Left renal cortex interstitium (tissue), 4 donors: ENCODE measurements at regions not wholly inside any gene's neighbourhood (a gene's known extent, or its start where the extent isn't known, plus 50 kb on each side); places are given as distances from the start of the nearest gene placed in this dataset.
"Not testable (repeated sequence)": the region's sequence is repeated elsewhere in the genome, so short reads cannot be mapped to it uniquely, and the experiment has no call there.

Experiments used
- DNase-seq, 4 donors: peaks; one replicate each; pipeline ENCODE4 v3.0.0-alpha.2; 2013; ENCODE audit warnings: low read depth in 4 of 4, low spot score in 2 of 4, missing footprints in 1 of 4

- DNase-seq, result no peak
Measured at GRCh38 chr10:31121757-31122577, 90.3 kb upstream of the ZNF438 start.

- DNase-seq, result no peak
Measured at GRCh38 chr10:31123946-31124345, 92.3 kb upstream of the ZNF438 start.

GRCh38 chr10:31124852-31125251, 93.2 kb upstream of the ZNF438 start:
- no peak for DNase-seq

GRCh38 chr10:31125789-31126188, 94.1 kb upstream of the ZNF438 start:
- DNase-seq, result no peak

- no peak for DNase-seq
Measured at GRCh38 chr10:31126593-31126992, 94.9 kb upstream of the ZNF438 start.

- DNase-seq, result no peak
Measured at GRCh38 chr10:31128536-31128935, 96.9 kb upstream of the ZNF438 start.

DNA sequence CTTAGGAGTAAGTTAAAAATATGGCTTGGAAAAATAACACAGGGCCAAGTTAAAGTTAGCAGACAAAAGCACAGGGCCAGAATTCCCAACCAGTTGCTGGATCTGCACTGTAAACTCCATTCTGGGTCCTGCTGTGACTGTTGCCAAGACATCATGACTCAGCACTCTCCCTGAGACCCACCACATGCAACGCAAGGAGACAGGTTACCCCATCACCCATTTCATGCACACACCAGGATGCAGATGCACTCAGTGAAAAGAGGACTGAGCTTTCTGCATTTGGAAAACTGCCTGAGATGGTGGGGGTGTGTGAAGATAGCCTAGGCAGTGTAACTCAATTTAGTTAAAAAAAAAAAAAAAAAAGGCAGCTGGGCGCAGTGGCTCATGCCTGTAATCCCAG, 97.6 kb upstream of the ZNF438 start:
- no peak for DNase-seq

DNA sequence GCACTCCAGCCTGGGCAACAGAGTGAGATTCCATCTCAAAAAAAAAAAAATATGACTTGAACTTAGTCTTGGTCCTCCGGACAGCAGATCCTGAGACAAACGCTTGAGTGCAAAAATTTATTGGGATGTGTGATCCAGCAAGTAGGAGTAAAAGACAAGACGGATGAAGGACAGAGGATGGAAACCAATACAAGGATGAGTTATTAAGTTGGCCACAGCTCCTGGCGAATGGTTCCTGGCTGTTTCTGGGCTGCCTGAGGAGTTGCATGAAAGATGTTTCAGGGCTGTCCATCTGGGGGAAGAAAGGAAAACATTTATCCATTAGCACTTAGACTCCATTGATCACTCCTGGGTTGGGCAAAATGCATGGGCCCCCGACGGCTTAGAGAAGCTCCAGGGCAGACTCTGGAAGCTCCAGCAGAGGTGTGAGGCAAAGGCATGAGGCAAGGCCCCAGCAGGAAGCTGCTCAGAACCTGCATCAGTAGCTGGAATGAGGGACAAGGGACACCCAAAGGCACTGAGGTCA, 98.3 kb upstream of the ZNF438 start:
- no peak for DNase-seq

GRCh38 chr10:31130406-31130805, 98.7 kb upstream of the ZNF438 start:
- no peak for DNase-seq

DNA sequence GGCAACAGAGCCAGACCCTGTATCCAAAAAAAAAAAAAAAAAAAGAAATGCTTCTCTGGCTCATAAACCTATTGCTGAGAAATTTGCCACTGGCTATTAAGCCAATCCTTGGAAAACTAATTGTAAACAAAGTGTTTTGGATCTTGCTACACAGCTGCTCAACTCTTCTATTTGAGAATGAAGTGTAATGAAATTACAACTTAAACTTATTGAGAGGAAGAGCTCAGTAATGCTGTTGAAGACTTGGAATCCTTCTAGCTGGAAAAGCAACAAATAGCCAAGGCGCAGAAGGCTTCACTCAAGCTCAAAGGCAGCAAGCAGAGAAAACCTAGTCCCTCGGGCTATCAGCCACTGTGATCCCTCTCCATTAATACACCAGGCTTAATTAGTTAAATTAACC, 99.6 kb upstream of the ZNF438 start:
- DNase-seq, result no peak

DNA sequence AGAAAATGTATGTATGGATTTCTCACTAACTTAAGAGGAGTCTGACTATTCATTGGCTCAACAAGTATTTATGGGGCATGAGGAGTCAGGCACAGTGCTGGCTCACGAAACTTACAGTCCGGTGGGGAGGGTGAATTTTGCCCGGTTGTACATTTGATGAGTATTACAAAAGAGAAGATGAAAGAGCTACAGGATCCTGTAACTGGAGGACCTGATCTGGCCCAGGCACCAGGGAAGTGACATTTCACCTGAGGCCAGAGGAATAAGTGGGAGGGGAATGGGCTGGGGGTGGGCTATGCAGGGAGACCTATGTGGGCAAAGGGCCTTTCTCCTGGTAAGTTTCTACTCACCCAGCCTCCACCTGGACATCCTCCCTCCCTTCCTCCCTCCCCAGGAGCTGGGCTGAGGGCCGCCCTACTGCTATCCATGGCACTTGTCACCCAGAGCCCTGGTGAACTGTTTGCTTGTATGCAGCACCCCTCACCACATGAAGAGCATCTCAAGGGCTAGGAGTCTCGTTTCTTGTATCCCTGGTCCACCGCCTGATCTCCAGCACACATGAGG, 101.1 kb upstream of the ZNF438 start:
- no peak for DNase-seq

DNA sequence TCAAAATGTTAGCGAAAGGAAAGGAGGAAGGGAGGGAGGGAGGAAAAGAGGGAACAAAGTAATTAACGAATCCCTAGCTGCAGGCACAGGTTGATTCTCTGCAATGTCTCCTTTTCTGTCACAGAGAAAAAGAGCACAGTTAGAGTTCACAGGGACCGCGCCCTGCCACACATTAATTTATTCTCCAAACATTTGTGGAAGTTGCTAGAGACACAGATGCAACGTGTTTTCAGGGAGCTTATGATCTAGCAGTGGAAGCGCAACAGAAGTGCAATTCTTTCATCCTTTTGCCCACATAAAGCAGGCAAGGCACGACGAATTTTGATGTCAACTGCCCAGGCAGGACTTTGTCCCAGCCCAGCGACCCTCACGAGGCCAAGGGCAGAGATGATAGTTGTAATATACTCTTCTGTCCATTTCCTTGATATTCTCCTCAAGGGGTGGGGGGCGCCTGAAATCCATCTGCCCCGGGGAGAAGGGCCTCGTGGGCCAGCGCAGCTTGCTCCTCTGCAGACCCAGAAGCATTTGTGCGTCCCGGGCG, 101.7 kb upstream of the ZNF438 start:
- DNase-seq, result no peak

GRCh38 chr10:31133792-31134310, 102.2 kb upstream of the ZNF438 start:
- peak; percentile 66 to 84 (median 80) for DNase-seq

- DNase-seq, result peak in 2 of 4 donors; percentile 58 to 88
Measured at GRCh38 chr10:31134311-31134952, 102.8 kb upstream of the ZNF438 start.

- DNase-seq, result no peak
Measured at GRCh38 chr10:31135171-31135570, 103.5 kb upstream of the ZNF438 start.

DNA sequence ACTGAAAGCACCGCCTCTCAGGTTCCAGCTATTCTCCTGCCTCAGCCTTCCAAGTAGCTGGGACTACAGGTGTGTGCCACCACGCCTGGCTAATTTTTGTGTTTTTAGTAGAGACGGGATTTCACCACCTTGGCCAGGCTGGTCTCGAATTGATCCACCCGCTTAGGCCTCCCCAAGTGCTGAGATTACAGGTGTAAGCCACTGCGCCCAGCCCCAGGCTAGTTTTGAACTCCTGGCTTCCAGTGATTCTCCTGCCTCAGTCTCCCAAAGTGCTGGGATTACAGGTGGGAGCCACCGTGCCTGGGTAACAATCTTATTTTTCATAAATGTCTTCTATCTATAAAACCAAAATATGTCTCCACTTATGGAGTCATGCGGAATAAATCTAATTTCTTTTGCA, 104.1 kb upstream of the ZNF438 start:
- DNase-seq, result not testable (repeated sequence)

DNA sequence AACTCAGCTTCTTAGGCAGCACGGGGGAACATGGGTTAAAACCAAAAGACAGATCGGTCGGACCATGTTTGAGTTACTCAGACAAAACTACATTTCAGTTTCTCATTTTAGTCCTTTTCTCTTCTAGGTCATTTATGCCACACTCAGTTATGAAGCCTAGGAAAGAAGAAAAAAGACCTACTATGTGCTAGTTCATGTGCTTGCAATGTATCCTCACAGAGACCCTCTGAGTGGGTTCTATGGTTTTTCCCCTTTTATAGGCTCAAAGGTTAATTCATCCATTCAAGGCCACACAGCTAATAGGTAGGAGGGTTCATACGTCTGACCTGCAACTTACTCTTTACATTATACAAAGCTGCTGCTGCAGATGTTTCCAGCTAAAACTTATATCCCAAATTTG, 104.7 kb upstream of the ZNF438 start:
- no peak for DNase-seq

- DNase-seq, result no peak
Measured at GRCh38 chr10:31136930-31137885, 105.5 kb upstream of the ZNF438 start.

GRCh38 chr10:31138026-31138553, 106.4 kb upstream of the ZNF438 start:
- DNase-seq, result no peak

DNA sequence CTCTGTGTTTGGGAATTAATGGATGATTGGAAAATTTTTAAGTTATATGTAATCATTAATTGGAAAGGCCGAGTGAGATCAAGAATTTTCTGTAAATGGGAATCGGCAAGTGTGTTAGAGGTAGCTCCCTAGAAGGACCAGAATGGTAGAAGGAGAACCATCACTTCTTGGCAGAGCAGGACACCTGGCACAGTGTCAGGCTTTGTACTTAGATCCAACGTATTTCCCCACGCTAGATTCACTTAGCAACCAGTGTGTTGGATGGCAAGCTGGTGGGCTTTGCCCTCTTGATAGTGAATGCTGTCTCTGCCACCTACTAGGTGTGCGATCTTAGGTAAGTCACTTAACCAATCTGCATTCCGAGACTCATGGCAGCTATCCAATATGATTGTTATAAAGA, 107.8 kb upstream of the ZNF438 start:
- DNase-seq, result no peak
